ENCODE measurements at regions not wholly inside any gene's neighbourhood (a gene's known extent, or its start where the extent isn't known, plus 50 kb on each side); places are given as distances from the start of the nearest gene placed in this dataset.
A peak's percentile ranks its signal among the peaks of the same experiment; 100 is the strongest.

DNA sequence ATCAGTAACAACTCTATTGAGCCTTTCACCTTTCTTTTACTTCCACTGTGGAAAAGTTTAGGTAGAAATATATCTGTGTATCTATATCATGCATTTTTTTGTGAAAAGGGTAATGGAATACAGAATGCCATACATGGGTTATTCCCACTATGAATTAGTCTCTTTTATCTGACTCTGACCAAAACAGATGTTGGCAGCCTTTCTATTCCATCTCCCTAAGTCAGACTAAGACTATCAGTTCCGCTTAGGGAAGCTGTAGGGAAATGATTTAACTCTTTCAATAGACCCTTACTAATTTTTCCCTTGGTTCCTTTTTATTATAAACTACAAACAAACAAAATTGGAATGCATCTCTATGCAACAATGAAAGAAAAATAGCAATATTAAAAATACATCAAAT is 92.3 kb upstream of the LEF1 start:
- DNase-seq: no peak

- DNase-seq: no peak
Measured at GRCh38 chr4:108256538-108256937, 87.8 kb upstream of the LEF1 start.

DNA sequence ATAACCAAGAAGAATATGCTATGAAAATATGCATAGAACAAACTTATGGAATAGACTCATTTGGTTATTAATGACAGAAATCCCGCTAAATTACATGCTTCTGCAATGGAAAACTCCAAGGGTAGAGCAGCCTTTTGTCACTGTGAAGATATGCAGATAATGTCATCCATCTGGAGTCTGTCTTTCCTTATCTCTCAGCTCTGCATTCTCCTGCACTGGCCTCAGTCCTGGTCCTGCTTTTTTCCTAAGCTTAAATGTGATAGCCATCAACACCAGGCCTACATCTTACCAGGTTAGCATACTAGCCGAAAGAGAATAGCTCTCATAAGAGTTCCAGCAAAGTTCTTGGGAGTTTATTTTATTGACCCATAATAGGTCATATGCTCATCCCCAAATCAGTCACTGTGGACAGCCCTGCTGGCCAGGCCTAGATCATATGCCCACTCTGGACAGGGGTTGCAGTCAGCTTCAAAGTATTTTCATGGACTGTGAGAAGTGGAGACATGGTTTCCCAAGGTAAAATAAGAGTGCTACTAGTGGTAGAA is 86.5 kb upstream of the LEF1 start:
- no peak for DNase-seq

GRCh38 chr4:108249397-108249796 is 80.7 kb upstream of the LEF1 start:
- no peak for DNase-seq

DNA sequence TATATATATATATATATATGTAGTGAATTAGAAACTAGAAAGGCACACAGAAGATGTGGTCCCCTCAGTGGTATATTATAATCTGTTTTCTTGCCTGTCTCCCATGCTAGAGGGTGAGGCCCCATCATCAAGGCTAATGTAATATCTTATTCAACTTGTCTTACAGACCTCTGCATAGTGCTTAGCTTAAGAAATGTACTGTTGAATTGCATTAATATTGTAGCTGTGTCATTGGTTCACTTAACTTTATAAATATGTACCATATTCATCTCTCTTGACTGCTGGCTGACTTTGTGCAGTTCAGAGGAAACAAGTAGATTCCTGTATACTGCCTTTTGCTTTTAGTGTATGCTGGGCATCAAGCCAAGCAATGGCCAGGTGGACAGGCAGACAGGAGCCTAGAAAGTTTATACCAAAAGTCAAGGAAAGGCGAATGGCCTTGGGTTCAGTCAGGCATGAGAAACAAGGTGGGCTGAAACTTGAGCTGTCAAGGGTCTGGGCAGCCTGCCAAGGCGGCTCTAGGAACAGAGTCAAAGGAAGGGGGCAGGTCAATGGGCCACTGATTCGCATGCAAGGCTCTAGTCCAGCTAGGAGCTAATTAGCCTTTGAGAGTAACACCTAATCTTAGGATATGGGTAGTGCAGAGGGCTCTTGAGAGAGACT is 78.8 kb upstream of the LEF1 start:
- DNase-seq: peak; percentile 62

GRCh38 chr4:108244606-108245005 is 75.9 kb upstream of the LEF1 start:
- no peak for DNase-seq

DNA sequence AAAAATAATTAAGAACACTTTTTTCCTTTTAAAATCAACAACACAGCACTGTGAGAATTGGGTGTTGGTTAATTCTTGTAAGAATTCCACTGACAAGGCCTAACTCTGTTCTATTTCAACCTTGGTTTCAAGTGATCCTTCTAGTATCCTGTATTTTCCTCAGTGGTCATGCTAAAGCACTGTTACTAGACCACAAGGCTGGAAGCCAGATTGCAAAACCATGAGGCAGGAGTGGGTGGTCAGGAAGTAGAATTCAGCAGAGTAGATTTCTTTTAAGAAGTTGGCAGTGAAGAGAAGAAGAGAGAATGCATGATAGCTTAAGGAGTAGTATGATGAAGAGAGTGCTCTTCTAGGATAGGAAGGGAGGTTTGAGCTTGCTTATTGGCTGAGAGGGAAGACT is 71.6 kb upstream of the LEF1 start:
- no peak for DNase-seq

GRCh38 chr4:108237693-108238092 is 69.0 kb upstream of the LEF1 start:
- no peak for DNase-seq

- DNase-seq: no peak
Measured at GRCh38 chr4:108236264-108236663, 67.5 kb upstream of the LEF1 start.

GRCh38 chr4:108227923-108228322 is 59.2 kb upstream of the LEF1 start:
- DNase-seq: no peak

DNA sequence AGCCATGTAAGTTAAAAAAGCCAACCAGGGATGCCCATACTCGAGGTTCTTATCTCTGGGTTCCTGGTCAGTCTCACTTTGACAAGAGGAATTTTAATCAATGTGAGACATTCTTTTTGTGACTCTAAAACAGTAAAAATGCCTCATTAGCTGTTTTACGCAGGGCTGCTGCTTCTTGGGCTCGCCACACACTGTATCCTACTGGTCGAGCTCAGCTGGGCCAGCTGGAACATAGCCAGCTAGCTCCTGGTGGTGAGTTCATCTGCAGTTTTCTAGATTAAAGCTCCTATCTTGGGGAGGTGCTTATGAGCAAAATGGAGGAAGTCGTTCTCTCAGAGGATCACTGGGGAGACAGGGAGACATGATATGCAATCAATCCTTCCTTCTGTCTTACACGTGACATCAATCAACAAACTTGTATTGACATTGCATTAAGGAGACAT is 55.9 kb upstream of the LEF1 start:
- DNase-seq: no peak

DNA sequence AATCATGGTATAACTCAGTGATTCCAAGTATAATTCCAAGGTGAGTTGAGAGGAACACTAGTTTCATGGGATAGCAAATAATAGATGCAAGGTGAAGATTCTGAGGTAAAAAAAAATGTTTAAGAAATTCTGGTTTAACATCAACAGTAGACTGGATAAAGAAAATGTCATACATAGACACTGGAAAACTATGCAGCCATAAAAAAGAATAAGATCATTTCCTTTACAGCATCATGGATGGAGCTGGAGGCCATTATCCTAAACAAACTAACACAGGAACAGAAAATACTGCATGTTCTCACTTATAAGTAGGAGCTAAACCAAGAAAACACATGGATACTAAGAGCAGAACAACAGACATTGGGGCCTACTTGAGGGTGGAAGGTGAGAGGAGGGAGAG is 54.6 kb upstream of the LEF1 start:
- no peak for DNase-seq

GRCh38 chr4:108219998-108220397 is 51.3 kb upstream of the LEF1 start:
- no peak for DNase-seq
